DOHH2 (cell line): ENCODE measurements at regions not wholly inside any gene's neighbourhood (a gene's known extent, or its start where the extent isn't known, plus 50 kb on each side); places are given as distances from the start of the nearest gene placed in this dataset.

Experiments
- CTCF ChIP-seq: fragments of 200-600 bp; sonication (generic); IDR thresholded peaks from one replicate; pipeline ENCODE4 v1.5.1; 2014; ENCODE audit warnings: antibody characterized with exemption, mild to moderate bottlenecking, low read depth, low read length; ENCODE audit not compliant: poor library complexity, severe bottlenecking
- EZH2phosphoT487 ChIP-seq: fragments of 200-600 bp; sonication (generic); IDR thresholded peaks from 2 replicates; pipeline ENCODE4 v1.6.1; 2017; ENCODE audit warnings: borderline replicate concordance, mild to moderate bottlenecking, antibody characterized with exemption, low read length, moderate library complexity, mixed read lengths

GRCh38 chr4:133465022-133465421, 315.9 kb downstream of the PCDH10 start:
- TF ChIP-seq CTCF: no peak
- TF ChIP-seq EZH2phosphoT487: no peak
